HL-60 (cell line): ENCODE measurements at regions not wholly inside any gene's neighbourhood (a gene's known extent, or its start where the extent isn't known, plus 50 kb on each side); places are given as distances from the start of the nearest gene placed in this dataset.

ENCODE experiments used
- GABPA ChIP-seq: IDR thresholded peaks from 2 replicates; pipeline ENCODE4 v1.6.1; 2012; ENCODE audit warnings: low read depth
- POLR2AphosphoS5 ChIP-seq: IDR thresholded peaks from 2 replicates; pipeline ENCODE4 v1.6.1; 2012; ENCODE audit warnings: low read depth
- SPI1 ChIP-seq: IDR thresholded peaks from 2 replicates; pipeline ENCODE4 v1.6.1; 2012; ENCODE audit warnings: low read depth, mild to moderate bottlenecking, borderline replicate concordance
- TF ChIP-seq, protein P1 (sequence below): IDR thresholded peaks from one replicate; pipeline ENCODE4 v1.5.1; 2011; ENCODE audit warnings: low read length, control low read depth, inconsistent platforms; ENCODE audit not compliant: insufficient read depth
- TF ChIP-seq, protein P2 (sequence below): IDR thresholded peaks from 2 replicates; pipeline ENCODE4 v1.6.1; 2012; ENCODE audit warnings: low read depth; ENCODE audit not compliant: insufficient replicate concordance

DNA sequence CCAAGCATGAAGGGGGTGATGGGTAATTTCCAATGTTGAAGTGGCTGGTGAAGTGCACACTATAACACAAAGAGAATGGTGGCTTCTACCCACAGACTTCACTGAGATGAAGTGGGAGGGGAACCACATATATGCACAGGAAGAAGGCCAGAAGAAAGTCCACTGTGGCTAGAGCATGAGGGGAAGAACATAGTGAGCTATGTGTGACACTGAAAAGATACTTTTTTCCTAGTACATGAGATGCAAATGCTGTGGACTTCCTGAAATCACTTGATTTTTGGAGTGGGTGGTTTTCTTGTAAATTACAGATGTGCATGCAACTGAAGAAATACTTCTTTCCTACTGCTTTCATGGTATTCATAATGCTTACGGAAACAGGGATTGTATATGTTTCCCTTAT, 115.6 kb upstream of the PHYHIPL start:
- TF ChIP-seq, protein P1, sequence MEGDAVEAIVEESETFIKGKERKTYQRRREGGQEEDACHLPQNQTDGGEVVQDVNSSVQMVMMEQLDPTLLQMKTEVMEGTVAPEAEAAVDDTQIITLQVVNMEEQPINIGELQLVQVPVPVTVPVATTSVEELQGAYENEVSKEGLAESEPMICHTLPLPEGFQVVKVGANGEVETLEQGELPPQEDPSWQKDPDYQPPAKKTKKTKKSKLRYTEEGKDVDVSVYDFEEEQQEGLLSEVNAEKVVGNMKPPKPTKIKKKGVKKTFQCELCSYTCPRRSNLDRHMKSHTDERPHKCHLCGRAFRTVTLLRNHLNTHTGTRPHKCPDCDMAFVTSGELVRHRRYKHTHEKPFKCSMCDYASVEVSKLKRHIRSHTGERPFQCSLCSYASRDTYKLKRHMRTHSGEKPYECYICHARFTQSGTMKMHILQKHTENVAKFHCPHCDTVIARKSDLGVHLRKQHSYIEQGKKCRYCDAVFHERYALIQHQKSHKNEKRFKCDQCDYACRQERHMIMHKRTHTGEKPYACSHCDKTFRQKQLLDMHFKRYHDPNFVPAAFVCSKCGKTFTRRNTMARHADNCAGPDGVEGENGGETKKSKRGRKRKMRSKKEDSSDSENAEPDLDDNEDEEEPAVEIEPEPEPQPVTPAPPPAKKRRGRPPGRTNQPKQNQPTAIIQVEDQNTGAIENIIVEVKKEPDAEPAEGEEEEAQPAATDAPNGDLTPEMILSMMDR = no peak
- TF ChIP-seq POLR2AphosphoS5 (no peak), GABPA (no peak), SPI1 (no peak)
- TF ChIP-seq, protein P2, sequence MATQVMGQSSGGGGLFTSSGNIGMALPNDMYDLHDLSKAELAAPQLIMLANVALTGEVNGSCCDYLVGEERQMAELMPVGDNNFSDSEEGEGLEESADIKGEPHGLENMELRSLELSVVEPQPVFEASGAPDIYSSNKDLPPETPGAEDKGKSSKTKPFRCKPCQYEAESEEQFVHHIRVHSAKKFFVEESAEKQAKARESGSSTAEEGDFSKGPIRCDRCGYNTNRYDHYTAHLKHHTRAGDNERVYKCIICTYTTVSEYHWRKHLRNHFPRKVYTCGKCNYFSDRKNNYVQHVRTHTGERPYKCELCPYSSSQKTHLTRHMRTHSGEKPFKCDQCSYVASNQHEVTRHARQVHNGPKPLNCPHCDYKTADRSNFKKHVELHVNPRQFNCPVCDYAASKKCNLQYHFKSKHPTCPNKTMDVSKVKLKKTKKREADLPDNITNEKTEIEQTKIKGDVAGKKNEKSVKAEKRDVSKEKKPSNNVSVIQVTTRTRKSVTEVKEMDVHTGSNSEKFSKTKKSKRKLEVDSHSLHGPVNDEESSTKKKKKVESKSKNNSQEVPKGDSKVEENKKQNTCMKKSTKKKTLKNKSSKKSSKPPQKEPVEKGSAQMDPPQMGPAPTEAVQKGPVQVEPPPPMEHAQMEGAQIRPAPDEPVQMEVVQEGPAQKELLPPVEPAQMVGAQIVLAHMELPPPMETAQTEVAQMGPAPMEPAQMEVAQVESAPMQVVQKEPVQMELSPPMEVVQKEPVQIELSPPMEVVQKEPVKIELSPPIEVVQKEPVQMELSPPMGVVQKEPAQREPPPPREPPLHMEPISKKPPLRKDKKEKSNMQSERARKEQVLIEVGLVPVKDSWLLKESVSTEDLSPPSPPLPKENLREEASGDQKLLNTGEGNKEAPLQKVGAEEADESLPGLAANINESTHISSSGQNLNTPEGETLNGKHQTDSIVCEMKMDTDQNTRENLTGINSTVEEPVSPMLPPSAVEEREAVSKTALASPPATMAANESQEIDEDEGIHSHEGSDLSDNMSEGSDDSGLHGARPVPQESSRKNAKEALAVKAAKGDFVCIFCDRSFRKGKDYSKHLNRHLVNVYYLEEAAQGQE = no peak
